Lower lobe of right lung (tissue), 2 donors: ENCODE measurements at regions not wholly inside any gene's neighbourhood (a gene's known extent, or its start where the extent isn't known, plus 50 kb on each side); places are given as distances from the start of the nearest gene placed in this dataset.

Experiments used
- ATAC-seq, 2 donors: fragments of 200-7000 bp; cut with Tn5 transposase; one replicate each; pipeline ENCODE4 v1.9.1; 2020 to 2022; ENCODE audit warnings: mild to moderate bottlenecking in 2 of 2, moderate library complexity in 2 of 2
- DNase-seq: peaks from one replicate; pipeline ENCODE4 v3.0.0-alpha.2; 2020
- H3K27ac ChIP-seq: fragments of 200-600 bp; one replicate; pipeline ENCODE4 v1.8.0; 2022
- H3K27me3 ChIP-seq: fragments of 200-600 bp; one replicate; pipeline ENCODE4 v1.8.0; 2022; ENCODE audit warnings: low read depth
- H3K36me3 ChIP-seq: fragments of 200-600 bp; one replicate; pipeline ENCODE4 v1.8.0; 2022; ENCODE audit warnings: mild to moderate bottlenecking
- H3K4me1 ChIP-seq: fragments of 200-600 bp; one replicate; pipeline ENCODE4 v1.8.0; 2022
- H3K4me3 ChIP-seq: fragments of 200-600 bp; one replicate; pipeline ENCODE4 v1.8.0; 2022; ENCODE audit warnings: mild to moderate bottlenecking
- H3K9me3 ChIP-seq: fragments of 200-600 bp; one replicate; pipeline ENCODE4 v1.8.0; 2022
- CTCF ChIP-seq: fragments of 200-600 bp; IDR thresholded peaks from one replicate; pipeline ENCODE4 v1.8.0; 2022; ENCODE audit warnings: antibody characterized with exemption, mild to moderate bottlenecking
- intact Hi-C: fragments of 100-400 bp; cut with DNase I; formaldehyde crosslinking; loops from one replicate; pipeline ENCODE4 v1.11.0; 2022
- donor health status: DM: no; HTN: yes; CAD: no; lungs with severe emphysema.

- Histone ChIP-seq H3K27me3 (no peaks in the 10 kb centered on the region), H3K4me1 (no peaks in the 10 kb centered on the region), H3K4me3 (no peak overlapping the region), H3K9me3 (peaks cover 4% of the 10 kb centered on the region), H3K36me3 (no peaks in the 10 kb centered on the region), H3K27ac (no peak overlapping the region)
- no peak for TF ChIP-seq CTCF
- no peak for DNase-seq
- no peak for ATAC-seq
- intact Hi-C loops = no loop called here
Measured at GRCh38 chr20:40134176-40134575, 554.9 kb downstream of the MAFB start.

- Histone ChIP-seq H3K4me1 (no peaks in the 10 kb centered on the region), H3K27ac (no peak overlapping the region), H3K9me3 (no peaks in the 10 kb centered on the region), H3K36me3 (no peaks in the 10 kb centered on the region), H3K4me3 (no peak overlapping the region), H3K27me3 (no peaks in the 10 kb centered on the region)
- intact Hi-C loops = no loop called here
- TF ChIP-seq CTCF = no peak
- DNase-seq = no peak
- ATAC-seq = no peak
Measured at GRCh38 chr20:40120827-40121226, 568.2 kb downstream of the MAFB start.

GRCh38 chr20:40111282-40111681 is 577.8 kb downstream of the MAFB start:
- intact Hi-C loops = no loop called here
- Histone ChIP-seq H3K36me3 (no peaks in the 10 kb centered on the region), H3K4me1 (no peaks in the 10 kb centered on the region), H3K4me3 (no peak overlapping the region), H3K27me3 (no peaks in the 10 kb centered on the region), H3K27ac (no peak overlapping the region), H3K9me3 (no peaks in the 10 kb centered on the region)
- TF ChIP-seq CTCF = no peak
- ATAC-seq (no peak), DNase-seq (no peak)

GRCh38 chr20:40110311-40110831 is 578.7 kb downstream of the MAFB start:
- H3K4me1 ChIP-seq = no peaks in the 10 kb centered on the region
- no peak overlapping the region for H3K4me3 ChIP-seq
- intact Hi-C loops = no loop called here
- H3K27ac ChIP-seq = no peak overlapping the region
- ATAC-seq = peak; percentile 31 to 69
- H3K36me3 ChIP-seq = no peaks in the 10 kb centered on the region
- no peaks in the 10 kb centered on the region for H3K9me3 ChIP-seq
- no peak for TF ChIP-seq CTCF
- H3K27me3 ChIP-seq = no peaks in the 10 kb centered on the region
- DNase-seq = no peak

- Histone ChIP-seq H3K4me3 (no peak overlapping the region), H3K27ac (no peak overlapping the region), H3K27me3 (no peaks in the 10 kb centered on the region), H3K4me1 (no peaks in the 10 kb centered on the region), H3K9me3 (no peaks in the 10 kb centered on the region), H3K36me3 (no peaks in the 10 kb centered on the region)
- DNase-seq (no peak), ATAC-seq (no peak)
- no peak for TF ChIP-seq CTCF
- intact Hi-C loops = no loop called here
Measured at GRCh38 chr20:40109136-40109535, 579.9 kb downstream of the MAFB start.

- TF ChIP-seq CTCF = no peak
- H3K4me3 ChIP-seq = no peak overlapping the region
- DNase-seq = no peak
- no peak for ATAC-seq
- no peaks in the 10 kb centered on the region for H3K9me3 ChIP-seq
- H3K36me3 ChIP-seq = no peaks in the 10 kb centered on the region
- H3K27ac ChIP-seq = no peak overlapping the region
- H3K27me3 ChIP-seq = no peaks in the 10 kb centered on the region
- intact Hi-C loops = no loop called here
- H3K4me1 ChIP-seq = no peaks in the 10 kb centered on the region
Measured at GRCh38 chr20:40108321-40108720, 580.7 kb downstream of the MAFB start.
